Lung (tissue), 11 donors: ENCODE measurements at regions not wholly inside any gene's neighbourhood (a gene's known extent, or its start where the extent isn't known, plus 50 kb on each side); places are given as distances from the start of the nearest gene placed in this dataset.
A peak's percentile ranks its signal among the peaks of the same experiment; 100 is the strongest.

Source experiments
- ATAC-seq: fragments of 200-7000 bp; cut with Tn5 transposase; one replicate; pipeline ENCODE4 v1.9.1; 2020; ENCODE audit warnings: moderate number of reproducible peaks; ENCODE audit not compliant: insufficient read depth, low FRiP score
- DNase-seq, 3 donors: peaks; one replicate each; pipeline ENCODE4 v3.0.0-alpha.2; 2013 to 2017
- H3K27ac ChIP-seq, 2 donors: one replicate each; pipeline ENCODE4 v1.5.1; 2013; ENCODE audit warnings: mild to moderate bottlenecking in 2 of 2, moderate library complexity in 2 of 2, control low read depth in 1 of 2, inconsistent platforms in 1 of 2, low read depth in 1 of 2, low read length in 1 of 2
- H3K27me3 ChIP-seq, 3 donors: one replicate each; pipeline ENCODE4 v1.5.1; 2013; ENCODE audit warnings: low read length in 2 of 3; ENCODE audit not compliant: control insufficient read depth in 3 of 3, insufficient read depth in 3 of 3
- H3K36me3 ChIP-seq, 4 donors: one replicate each; pipeline ENCODE4 v1.5.1; 2013; ENCODE audit warnings: low read length in 4 of 4, mild to moderate bottlenecking in 1 of 4, moderate library complexity in 1 of 4; ENCODE audit not compliant: control insufficient read depth in 4 of 4, insufficient read depth in 4 of 4
- H3K4me1 ChIP-seq, 5 donors: one replicate each; pipeline ENCODE4 v1.5.1; 2013; ENCODE audit warnings: low read length in 5 of 5, mild to moderate bottlenecking in 2 of 5, moderate library complexity in 1 of 5; ENCODE audit not compliant: control insufficient read depth in 5 of 5, insufficient read depth in 5 of 5
- H3K4me3 ChIP-seq: one replicate; pipeline ENCODE4 v1.5.1; 2013; ENCODE audit warnings: mild to moderate bottlenecking, control low read depth, moderate library complexity
- H3K9ac ChIP-seq, 2 donors: one replicate each; pipeline ENCODE4 v1.5.1; 2013; ENCODE audit warnings: low read length in 2 of 2, control low read depth in 1 of 2; ENCODE audit not compliant: insufficient read depth in 1 of 2
- H3K9me3 ChIP-seq, 4 donors: one replicate each; pipeline ENCODE4 v1.5.1; 2013; ENCODE audit warnings: low read length in 3 of 4, mild to moderate bottlenecking in 1 of 4, moderate library complexity in 1 of 4; ENCODE audit not compliant: control insufficient read depth in 4 of 4, insufficient read depth in 3 of 4
- WGBS, 2 donors: extraction: QIAGEN DNeasy Blood & Tissue Kit; methylation state at CpG; one replicate each; pipeline ENCODE4 v1.1.7; 2013; 5-methylcytosine and 5-hydroxymethylcytosine counted together
- TF ChIP-seq, protein P1 (sequence below): IDR thresholded peaks from 2 replicates; pipeline ENCODE4 v1.5.1; 2012; ENCODE audit warnings: mild to moderate bottlenecking; ENCODE audit errors: control extremely low read depth, extremely low read depth
- donor health status: control.
- donor health status: control.
- donor health status: Bipolar disorder and iron deficiency.
- donor health status: healthy.
- donor health status: DM: yes; HTN: yes; CAD: no.

GRCh38 chr1:90501281-90501680, 215.8 kb downstream of the BARHL2 start:
- ATAC-seq: no peak
- Histone ChIP-seq H3K9me3 (no peaks in the 10 kb centered on the region), H3K27ac (no peak overlapping the region), H3K9ac (no peak overlapping the region), H3K4me1 (peaks cover 0 to 3% (median 0%) of the 10 kb centered on the region in 5 donors), H3K27me3 (no peaks in the 10 kb centered on the region), H3K36me3 (no peaks in the 10 kb centered on the region), H3K4me3 (no peak overlapping the region)
- TF ChIP-seq, protein P1, sequence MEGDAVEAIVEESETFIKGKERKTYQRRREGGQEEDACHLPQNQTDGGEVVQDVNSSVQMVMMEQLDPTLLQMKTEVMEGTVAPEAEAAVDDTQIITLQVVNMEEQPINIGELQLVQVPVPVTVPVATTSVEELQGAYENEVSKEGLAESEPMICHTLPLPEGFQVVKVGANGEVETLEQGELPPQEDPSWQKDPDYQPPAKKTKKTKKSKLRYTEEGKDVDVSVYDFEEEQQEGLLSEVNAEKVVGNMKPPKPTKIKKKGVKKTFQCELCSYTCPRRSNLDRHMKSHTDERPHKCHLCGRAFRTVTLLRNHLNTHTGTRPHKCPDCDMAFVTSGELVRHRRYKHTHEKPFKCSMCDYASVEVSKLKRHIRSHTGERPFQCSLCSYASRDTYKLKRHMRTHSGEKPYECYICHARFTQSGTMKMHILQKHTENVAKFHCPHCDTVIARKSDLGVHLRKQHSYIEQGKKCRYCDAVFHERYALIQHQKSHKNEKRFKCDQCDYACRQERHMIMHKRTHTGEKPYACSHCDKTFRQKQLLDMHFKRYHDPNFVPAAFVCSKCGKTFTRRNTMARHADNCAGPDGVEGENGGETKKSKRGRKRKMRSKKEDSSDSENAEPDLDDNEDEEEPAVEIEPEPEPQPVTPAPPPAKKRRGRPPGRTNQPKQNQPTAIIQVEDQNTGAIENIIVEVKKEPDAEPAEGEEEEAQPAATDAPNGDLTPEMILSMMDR: no peak
- WGBS, 2 donors: 59 to 80% methylated on average over 3 of the region's 3 CpGs
- DNase-seq: peak in 1 of 3 donors; percentile 1

DNA sequence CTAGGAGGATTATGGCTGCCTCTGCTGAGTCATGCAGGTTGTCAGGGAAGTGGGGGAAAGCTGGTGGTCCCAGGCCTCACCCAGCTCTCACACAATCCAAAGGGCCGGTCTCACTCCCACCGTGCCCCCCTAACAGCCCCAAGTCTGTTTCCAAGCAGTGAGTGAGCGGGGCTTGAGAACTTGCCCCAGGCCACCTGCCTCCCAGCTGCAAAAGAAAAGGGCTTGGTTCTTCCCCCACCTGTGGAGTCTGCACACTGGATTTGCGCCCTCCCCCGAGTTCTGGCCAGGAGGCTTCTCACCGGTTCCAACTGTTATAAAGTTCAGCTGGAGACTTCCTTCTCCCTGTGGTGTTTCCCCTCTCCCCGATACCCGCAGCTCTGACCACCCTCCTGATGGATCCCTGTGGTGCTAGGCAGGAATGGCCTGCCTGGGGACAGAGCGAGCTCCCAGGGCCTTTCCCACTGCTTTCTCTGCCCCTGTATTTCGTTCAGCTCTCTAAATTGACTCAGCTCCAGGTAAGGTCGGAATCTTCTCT, 222.3 kb downstream of the BARHL2 start:
- Histone ChIP-seq H3K27me3 (no peaks in the 10 kb centered on the region), H3K9ac (no peak overlapping the region), H3K4me3 (no peak overlapping the region), H3K36me3 (no peaks in the 10 kb centered on the region), H3K9me3 (no peaks in the 10 kb centered on the region), H3K27ac (no peak overlapping the region), H3K4me1 (no peaks in the 10 kb centered on the region)
- ATAC-seq: no peak
- TF ChIP-seq, protein P1: no peak
- DNase-seq: no peak
- WGBS, 2 donors: 77 to 85% methylated on average over 11 of the region's 11 CpGs

- H3K4me3 ChIP-seq: no peak overlapping the region
- DNase-seq: no peak
- H3K4me1 ChIP-seq: no peaks in the 10 kb centered on the region
- TF ChIP-seq, protein P1: no peak
- no peaks in the 10 kb centered on the region for H3K27me3 ChIP-seq
- no peak overlapping the region for H3K27ac ChIP-seq
- 68 to 83% methylated on average over 5 of the region's 5 CpGs for WGBS, 2 donors
- H3K9me3 ChIP-seq: no peaks in the 10 kb centered on the region
- H3K36me3 ChIP-seq: no peaks in the 10 kb centered on the region
- no peak overlapping the region for H3K9ac ChIP-seq
- no peak for ATAC-seq
Observed at GRCh38 chr1:90488451-90488850, 228.7 kb downstream of the BARHL2 start.

DNA sequence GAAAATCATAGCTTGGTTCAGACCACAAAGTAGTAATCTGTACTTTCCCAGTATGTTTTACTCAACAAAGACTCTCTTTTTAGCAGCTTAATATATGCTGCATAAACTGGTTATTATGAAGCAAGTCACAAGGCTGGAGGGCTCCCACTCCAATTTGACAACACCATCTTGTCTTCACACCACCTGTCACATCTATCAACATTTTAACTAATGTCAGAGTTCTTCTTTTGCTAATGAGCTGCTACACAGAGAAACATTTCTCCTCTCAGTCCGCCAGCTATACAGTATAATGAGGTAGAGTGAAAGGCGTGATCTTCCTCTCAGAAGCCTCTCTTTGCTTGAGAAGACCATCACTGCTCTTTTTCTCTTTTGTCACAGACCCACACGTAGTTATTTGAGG, 230.1 kb downstream of the BARHL2 start:
- no peaks in the 10 kb centered on the region for H3K9me3 ChIP-seq
- H3K27ac ChIP-seq: no peak overlapping the region
- no peak overlapping the region for H3K9ac ChIP-seq
- ATAC-seq (no peak), DNase-seq (no peak)
- H3K36me3 ChIP-seq: no peaks in the 10 kb centered on the region
- H3K4me3 ChIP-seq: no peak overlapping the region
- no peaks in the 10 kb centered on the region for H3K27me3 ChIP-seq
- WGBS, 2 donors: 78 to 82% methylated on average over 3 of the region's 3 CpGs
- H3K4me1 ChIP-seq: no peaks in the 10 kb centered on the region
- TF ChIP-seq, protein P1: no peak
